Astrocyte (in vitro differentiated cells and primary cell): ENCODE measurements at regions not wholly inside any gene's neighbourhood (a gene's known extent, or its start where the extent isn't known, plus 50 kb on each side); places are given as distances from the start of the nearest gene placed in this dataset.

Experiments used
- DNase-seq: peaks from one replicate; pipeline ENCODE4 v3.0.0-alpha.2; 2010; ENCODE audit warnings: low read depth
- FAIRE-seq: peaks from 2 replicates; lab custom pipeline; 2011; peaks lifted over from hg19 to GRCh38; lab: Jason Lieb, UNC
- H2AFZ ChIP-seq: 2 replicates; pipeline ENCODE4 v1.6.0; 2012; ENCODE audit warnings: low read depth, low read length, inconsistent platforms
- H3K27ac ChIP-seq: 2 replicates; pipeline ENCODE4 v1.5.1; 2011; ENCODE audit warnings: low read depth, low read length, inconsistent platforms
- H3K27me3 ChIP-seq: 2 replicates; pipeline ENCODE4 v1.6.0; 2011; ENCODE audit warnings: low read length, inconsistent platforms; ENCODE audit not compliant: insufficient read depth
- H3K36me3 ChIP-seq: 2 replicates; pipeline ENCODE4 v1.5.1; 2011; ENCODE audit warnings: low read length, inconsistent platforms; ENCODE audit not compliant: insufficient read depth
- H3K4me1 ChIP-seq: 2 replicates; pipeline ENCODE4 v1.5.1; 2011; ENCODE audit warnings: low read length, inconsistent platforms; ENCODE audit not compliant: insufficient read depth
- H3K4me2 ChIP-seq: 2 replicates; pipeline ENCODE4 v1.6.0; 2012; ENCODE audit warnings: low read length, inconsistent platforms
- H3K4me3 ChIP-seq: 2 replicates; pipeline ENCODE4 v1.5.1; 2011; ENCODE audit warnings: low read depth, mild to moderate bottlenecking, low read length, inconsistent platforms; ENCODE audit not compliant: insufficient read depth
- H3K79me2 ChIP-seq: 2 replicates; pipeline ENCODE4 v1.6.0; 2012; ENCODE audit warnings: mild to moderate bottlenecking, low read length, inconsistent platforms; ENCODE audit not compliant: insufficient read depth
- H3K9ac ChIP-seq: 2 replicates; pipeline ENCODE4 v1.6.0; 2012; ENCODE audit warnings: mild to moderate bottlenecking, low read length, inconsistent platforms
- H3K9me3 ChIP-seq: 2 replicates; pipeline ENCODE4 v1.5.1; 2012; ENCODE audit warnings: low read depth, mild to moderate bottlenecking, low read length, inconsistent platforms; ENCODE audit not compliant: insufficient read depth
- H4K20me1 ChIP-seq: 2 replicates; pipeline ENCODE4 v1.6.0; 2012; ENCODE audit warnings: low read length, inconsistent platforms; ENCODE audit not compliant: insufficient read depth
- H3K27ac Mint-ChIP-seq: one replicate; pipeline ENCODE4 v1.8.0; 2021; ENCODE audit warnings: mild to moderate bottlenecking, mixed read lengths; ENCODE audit not compliant: unreplicated experiment
- H3K27me3 Mint-ChIP-seq: one replicate; pipeline ENCODE4 v1.8.0; 2021; ENCODE audit warnings: low read depth, mixed read lengths; ENCODE audit not compliant: unreplicated experiment
- H3K36me3 Mint-ChIP-seq: one replicate; pipeline ENCODE4 v1.8.0; 2021; ENCODE audit warnings: low read depth, mixed read lengths; ENCODE audit not compliant: unreplicated experiment
- H3K4me1 Mint-ChIP-seq: one replicate; pipeline ENCODE4 v1.8.0; 2021; ENCODE audit warnings: low read depth, mixed read lengths; ENCODE audit not compliant: unreplicated experiment
- H3K4me3 Mint-ChIP-seq: one replicate; pipeline ENCODE4 v1.8.0; 2021; ENCODE audit warnings: mild to moderate bottlenecking, moderate library complexity, mixed read lengths; ENCODE audit not compliant: unreplicated experiment
- H3K9me3 Mint-ChIP-seq: one replicate; pipeline ENCODE4 v1.8.0; 2021; ENCODE audit warnings: mild to moderate bottlenecking, mixed read lengths; ENCODE audit not compliant: unreplicated experiment
- EZH2 ChIP-seq: IDR thresholded peaks from 2 replicates; pipeline ENCODE4 v1.6.1; 2012; ENCODE audit warnings: mild to moderate bottlenecking, low read length, inconsistent platforms; ENCODE audit not compliant: insufficient read depth
- TF ChIP-seq, protein P1 (sequence below): IDR thresholded peaks from 2 replicates; pipeline ENCODE4 v1.5.1; 2011; ENCODE audit warnings: low read depth, mild to moderate bottlenecking, inconsistent platforms, low read length, moderate library complexity; ENCODE audit not compliant: insufficient read depth

DNA sequence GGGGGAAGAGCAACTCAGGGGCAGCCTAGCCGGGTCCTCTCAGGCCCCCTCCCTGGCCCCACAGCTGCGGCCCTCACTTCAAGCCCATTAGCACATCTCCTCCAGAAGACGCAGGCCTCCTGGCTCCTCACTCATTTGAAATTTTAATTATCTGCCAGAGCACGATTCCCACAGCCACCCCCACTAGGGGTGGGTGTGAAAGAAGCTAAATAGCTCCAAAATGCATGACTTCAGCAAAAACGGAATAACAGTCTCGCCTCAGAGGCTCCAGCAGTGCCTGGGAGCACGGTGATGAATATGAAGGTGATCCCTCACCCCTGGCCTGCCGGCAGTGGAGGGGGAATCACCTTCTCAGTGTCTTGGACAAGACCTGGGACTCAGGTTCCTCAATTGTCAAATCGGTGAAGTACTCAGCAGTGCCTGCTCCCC is 61.1 kb upstream of the HRH2 start:
- H3K4me2 ChIP-seq = no peak overlapping the region
- FAIRE-seq (no peak), DNase-seq (no peak)
- H3K4me3 ChIP-seq = no peak overlapping the region
- no peak for TF ChIP-seq EZH2
- TF ChIP-seq, protein P1, sequence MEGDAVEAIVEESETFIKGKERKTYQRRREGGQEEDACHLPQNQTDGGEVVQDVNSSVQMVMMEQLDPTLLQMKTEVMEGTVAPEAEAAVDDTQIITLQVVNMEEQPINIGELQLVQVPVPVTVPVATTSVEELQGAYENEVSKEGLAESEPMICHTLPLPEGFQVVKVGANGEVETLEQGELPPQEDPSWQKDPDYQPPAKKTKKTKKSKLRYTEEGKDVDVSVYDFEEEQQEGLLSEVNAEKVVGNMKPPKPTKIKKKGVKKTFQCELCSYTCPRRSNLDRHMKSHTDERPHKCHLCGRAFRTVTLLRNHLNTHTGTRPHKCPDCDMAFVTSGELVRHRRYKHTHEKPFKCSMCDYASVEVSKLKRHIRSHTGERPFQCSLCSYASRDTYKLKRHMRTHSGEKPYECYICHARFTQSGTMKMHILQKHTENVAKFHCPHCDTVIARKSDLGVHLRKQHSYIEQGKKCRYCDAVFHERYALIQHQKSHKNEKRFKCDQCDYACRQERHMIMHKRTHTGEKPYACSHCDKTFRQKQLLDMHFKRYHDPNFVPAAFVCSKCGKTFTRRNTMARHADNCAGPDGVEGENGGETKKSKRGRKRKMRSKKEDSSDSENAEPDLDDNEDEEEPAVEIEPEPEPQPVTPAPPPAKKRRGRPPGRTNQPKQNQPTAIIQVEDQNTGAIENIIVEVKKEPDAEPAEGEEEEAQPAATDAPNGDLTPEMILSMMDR = no peak
- Mint-ChIP-seq H3K4me3 (no peak overlapping the region), H3K36me3 (no peaks in the 10 kb centered on the region), H3K4me1 (no peaks in the 10 kb centered on the region), H3K27ac (no peak overlapping the region), H3K9me3 (peaks cover 2% of the 10 kb centered on the region), H3K27me3 (peaks cover 2% of the 10 kb centered on the region)
- H3K9me3 ChIP-seq = no peaks in the 10 kb centered on the region
- no peaks in the 10 kb centered on the region for H3K79me2 ChIP-seq
- H3K4me1 ChIP-seq = no peaks in the 10 kb centered on the region
- no peak overlapping the region for H3K27ac ChIP-seq
- no peaks in the 10 kb centered on the region for H3K27me3 ChIP-seq
- H4K20me1 ChIP-seq = no peaks in the 10 kb centered on the region
- H2AFZ ChIP-seq = no peak overlapping the region
- H3K9ac ChIP-seq = no peak overlapping the region
- no peaks in the 10 kb centered on the region for H3K36me3 ChIP-seq

DNA sequence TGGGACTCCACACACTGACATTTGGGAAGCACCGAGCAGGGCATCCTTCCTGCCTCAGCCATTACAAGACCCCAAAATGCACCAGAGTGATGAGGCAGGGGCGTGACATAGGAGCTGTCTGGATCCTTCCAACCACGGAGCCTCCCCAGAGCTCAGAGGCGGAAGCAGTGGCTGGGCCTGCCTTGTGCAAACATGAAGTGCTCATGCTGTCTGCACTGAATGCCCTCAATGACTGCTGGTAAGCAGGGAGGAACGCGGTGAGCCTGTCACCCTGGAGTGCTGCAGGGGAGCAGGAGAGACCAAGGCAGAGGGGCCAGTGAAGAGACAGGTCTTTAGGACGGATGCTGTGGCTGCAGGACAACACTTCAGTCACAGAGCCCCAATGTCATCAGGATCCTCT is 60.2 kb upstream of the HRH2 start:
- H3K4me3 Mint-ChIP-seq = no peak overlapping the region
- Histone ChIP-seq H3K79me2 (no peaks in the 10 kb centered on the region), H3K4me3 (no peak overlapping the region), H3K4me2 (no peak overlapping the region), H3K4me1 (no peaks in the 10 kb centered on the region), H4K20me1 (no peaks in the 10 kb centered on the region), H3K27me3 (no peaks in the 10 kb centered on the region), H3K27ac (no peak overlapping the region), H3K36me3 (no peaks in the 10 kb centered on the region), H3K9me3 (no peaks in the 10 kb centered on the region), H3K9ac (no peak overlapping the region), H2AFZ (no peak overlapping the region)
- FAIRE-seq = no peak
- no peaks in the 10 kb centered on the region for H3K4me1 Mint-ChIP-seq
- no peaks in the 10 kb centered on the region for H3K36me3 Mint-ChIP-seq
- peaks cover 2% of the 10 kb centered on the region for H3K9me3 Mint-ChIP-seq
- no peak overlapping the region for H3K27ac Mint-ChIP-seq
- no peak for TF ChIP-seq EZH2
- TF ChIP-seq, protein P1 = no peak
- no peak for DNase-seq
- peaks cover 2% of the 10 kb centered on the region for H3K27me3 Mint-ChIP-seq

DNA sequence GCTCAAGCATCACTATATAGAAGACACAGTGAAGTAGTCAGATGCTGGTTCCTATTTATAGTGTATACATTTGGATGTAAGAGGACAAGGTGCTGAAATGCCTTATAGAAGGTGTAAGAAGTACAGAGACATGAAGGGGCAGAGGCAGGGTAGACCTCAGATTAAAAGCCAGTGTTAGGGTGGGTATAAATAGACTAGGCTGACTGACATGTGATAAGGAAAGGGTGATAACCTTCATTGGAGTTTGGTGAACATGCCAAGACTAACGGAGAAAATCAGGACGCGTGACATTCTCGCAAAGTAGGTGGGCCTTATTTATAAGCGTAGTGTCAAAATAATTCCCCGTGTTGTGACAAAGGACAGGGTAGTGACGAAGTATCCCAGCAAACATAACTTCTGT is 59.1 kb upstream of the HRH2 start:
- no peaks in the 10 kb centered on the region for H3K4me1 ChIP-seq
- TF ChIP-seq, protein P1 = no peak
- no peak for TF ChIP-seq EZH2
- no peak overlapping the region for H3K4me3 Mint-ChIP-seq
- no peaks in the 10 kb centered on the region for H3K27me3 ChIP-seq
- DNase-seq = no peak
- FAIRE-seq = no peak
- H3K4me1 Mint-ChIP-seq = no peaks in the 10 kb centered on the region
- H3K36me3 Mint-ChIP-seq = no peaks in the 10 kb centered on the region
- no peak overlapping the region for H3K4me3 ChIP-seq
- H4K20me1 ChIP-seq = no peaks in the 10 kb centered on the region
- H3K27ac Mint-ChIP-seq = no peak overlapping the region
- H3K9me3 ChIP-seq = no peaks in the 10 kb centered on the region
- H3K36me3 ChIP-seq = no peaks in the 10 kb centered on the region
- H3K4me2 ChIP-seq = no peak overlapping the region
- no peak overlapping the region for H3K27ac ChIP-seq
- peaks cover 2% of the 10 kb centered on the region for H3K27me3 Mint-ChIP-seq
- no peak overlapping the region for H3K9ac ChIP-seq
- H3K9me3 Mint-ChIP-seq = peaks cover 2% of the 10 kb centered on the region
- no peaks in the 10 kb centered on the region for H3K79me2 ChIP-seq
- no peak overlapping the region for H2AFZ ChIP-seq
